Astrocyte of the hippocampus (primary cell): ENCODE measurements at regions not wholly inside any gene's neighbourhood (a gene's known extent, or its start where the extent isn't known, plus 50 kb on each side); places are given as distances from the start of the nearest gene placed in this dataset.
"Not testable (repeated sequence)": the region's sequence is repeated elsewhere in the genome, so short reads cannot be mapped to it uniquely, and the experiment has no call there.

ENCODE experiments used
- DNase-seq: peaks from one replicate; pipeline ENCODE4 v3.0.0; 2011; ENCODE audit warnings: low read depth, low spot score

GRCh38 chr6:88458662-88459061, 292.5 kb upstream of the CNR1 start:
- no peak for DNase-seq

DNA sequence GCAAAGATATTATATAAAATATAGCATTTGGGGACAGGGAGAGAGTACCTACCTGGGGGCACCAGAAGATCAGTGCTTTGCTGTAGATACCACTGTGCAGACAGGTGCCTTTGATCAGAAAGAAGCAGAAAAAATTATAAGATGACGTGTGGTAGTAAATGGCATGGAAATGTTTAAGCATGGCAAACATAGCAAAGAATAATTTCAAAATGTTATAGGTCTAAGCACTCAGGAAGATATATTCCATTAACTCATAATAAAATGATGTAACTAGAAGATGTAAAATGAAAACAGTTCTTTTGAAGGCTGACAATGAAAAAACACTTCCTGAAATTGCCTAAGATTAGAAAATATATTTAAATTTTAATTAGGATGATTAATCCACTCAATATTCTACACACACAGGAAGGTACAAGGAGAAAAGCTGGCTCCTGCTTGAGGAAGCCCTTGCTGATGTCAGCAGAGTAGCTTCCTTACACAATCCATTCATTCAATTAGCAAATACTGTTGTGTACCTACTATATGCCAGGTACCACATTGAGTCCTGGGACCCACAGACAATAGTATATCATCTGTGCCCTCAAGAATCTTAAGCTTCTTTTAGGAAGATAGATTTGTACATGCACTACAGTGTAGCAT, 290.2 kb upstream of the CNR1 start:
- no peak for DNase-seq

DNA sequence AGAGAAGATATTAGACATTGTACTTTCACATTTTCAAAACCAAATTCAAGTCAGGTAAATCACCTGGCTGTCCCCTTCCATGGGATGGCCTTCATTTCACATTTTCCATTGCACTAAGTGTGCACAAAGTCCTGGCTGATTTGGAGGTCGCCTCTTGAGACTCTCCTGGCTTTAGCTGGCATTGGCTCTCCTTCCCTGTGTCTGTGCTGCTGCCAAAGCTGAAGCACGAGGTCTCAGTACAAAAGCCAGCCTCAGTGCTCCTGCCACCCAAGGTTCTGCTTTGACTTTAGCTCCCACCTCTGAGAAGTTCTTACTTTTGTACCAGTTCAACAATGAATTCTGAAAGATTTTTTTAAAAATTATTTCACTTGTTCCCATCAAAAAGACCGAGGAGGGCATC, 289.2 kb upstream of the CNR1 start:
- DNase-seq = no peak

DNA sequence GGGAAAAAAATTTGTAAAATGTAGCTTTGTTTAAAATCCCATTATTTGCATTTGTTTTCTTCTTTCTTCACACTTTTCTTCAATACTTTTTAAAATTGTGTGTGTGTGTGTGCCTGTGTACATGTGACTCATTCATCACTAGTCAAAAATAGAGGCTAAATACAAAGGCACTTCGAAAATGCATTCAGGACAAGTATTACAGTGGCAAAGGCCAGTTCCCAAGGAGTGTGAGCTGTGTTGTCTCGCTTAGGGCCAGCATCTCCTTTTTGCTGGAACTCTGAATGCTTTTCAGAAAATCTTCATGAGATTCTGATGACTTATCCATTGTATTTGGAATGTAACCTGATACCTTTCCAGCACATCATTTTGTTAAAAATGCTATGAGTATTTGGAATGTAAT, 288.5 kb upstream of the CNR1 start:
- DNase-seq = peak; percentile 45

DNA sequence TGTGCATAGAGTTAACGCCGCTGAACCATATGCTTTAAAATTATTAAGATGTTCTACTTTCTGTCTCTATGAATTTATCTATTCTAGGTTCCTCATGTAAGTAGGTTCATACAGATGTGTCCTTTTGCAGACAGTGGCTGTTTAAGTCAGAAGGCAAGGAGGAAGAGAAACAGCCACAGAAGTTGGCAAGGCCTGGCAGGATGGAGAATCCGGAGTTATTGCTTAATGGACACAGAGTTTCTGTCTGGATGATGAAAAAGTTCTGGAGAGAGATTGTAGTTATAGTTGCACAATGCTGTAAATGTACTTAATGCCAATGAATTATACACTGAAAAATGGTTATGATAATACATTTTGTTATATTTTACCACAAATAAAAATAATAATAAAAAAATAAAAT, 283.6 kb upstream of the CNR1 start:
- DNase-seq = no peak

- no peak for DNase-seq
Measured at GRCh38 chr6:88445188-88445965, 279.2 kb upstream of the CNR1 start.

DNA sequence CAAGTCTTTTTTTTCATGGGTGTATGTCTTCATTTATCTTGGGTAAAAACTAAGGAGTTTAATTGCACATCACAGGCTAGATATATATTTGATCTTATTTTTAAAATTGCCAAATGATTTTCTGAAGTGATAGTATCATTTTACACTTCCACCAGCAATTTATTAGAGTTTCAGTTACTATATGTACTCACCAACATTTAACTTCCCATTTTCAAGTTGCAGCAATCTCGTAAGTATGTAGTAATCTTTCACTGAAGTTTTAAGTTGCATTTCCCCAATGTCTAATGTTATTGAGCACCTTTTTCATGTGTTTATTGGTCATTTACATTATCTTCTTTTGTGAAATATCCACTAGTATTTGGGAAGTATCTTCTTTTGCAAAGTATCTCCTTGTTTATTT, 277.4 kb upstream of the CNR1 start:
- DNase-seq = no peak

- no peak for DNase-seq
Measured at GRCh38 chr6:88442737-88443136, 276.6 kb upstream of the CNR1 start.

DNA sequence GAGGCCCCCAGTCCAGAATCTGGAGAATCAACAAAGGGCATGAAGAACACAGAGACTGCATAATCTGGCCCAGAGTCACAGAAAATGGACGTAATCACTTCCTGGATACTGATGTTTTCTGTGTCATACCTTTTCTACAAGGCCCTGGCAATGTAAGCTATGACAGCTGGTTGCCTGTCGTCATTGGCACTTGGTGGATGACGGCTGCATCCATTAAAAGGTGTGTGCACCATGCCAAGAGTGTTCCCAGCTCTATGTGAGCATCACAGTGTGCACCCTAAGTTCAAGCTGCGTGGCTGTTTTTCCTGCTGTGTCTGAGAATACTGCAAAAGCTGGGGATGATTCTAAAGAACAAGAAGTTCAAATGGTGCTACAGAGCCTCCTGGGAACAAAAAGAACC, 275.2 kb upstream of the CNR1 start:
- no peak for DNase-seq

DNA sequence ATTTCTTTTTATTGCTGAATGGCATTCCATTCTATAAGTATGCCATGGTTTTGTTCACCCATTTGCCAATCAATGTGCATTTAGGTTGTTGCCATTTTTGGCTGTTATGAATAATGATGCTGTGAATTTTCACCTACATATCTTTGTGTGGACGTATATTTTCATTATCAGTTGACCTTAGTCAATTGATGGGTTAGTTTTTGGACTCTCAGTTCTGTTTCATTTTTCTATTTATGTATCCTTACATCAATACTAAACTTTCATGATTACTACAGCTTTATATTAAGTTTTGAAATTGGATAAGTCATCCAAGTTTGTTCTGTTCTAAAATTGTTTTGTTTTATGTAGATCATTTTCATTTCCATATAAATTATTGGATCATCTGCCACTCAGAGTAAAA, 261.9 kb upstream of the CNR1 start:
- DNase-seq = no peak

- no peak for DNase-seq
Measured at GRCh38 chr6:88426005-88426404, 259.9 kb upstream of the CNR1 start.

GRCh38 chr6:88422831-88423230, 256.7 kb upstream of the CNR1 start:
- no peak for DNase-seq

GRCh38 chr6:88420967-88421488, 254.9 kb upstream of the CNR1 start:
- DNase-seq = not testable (repeated sequence)

DNA sequence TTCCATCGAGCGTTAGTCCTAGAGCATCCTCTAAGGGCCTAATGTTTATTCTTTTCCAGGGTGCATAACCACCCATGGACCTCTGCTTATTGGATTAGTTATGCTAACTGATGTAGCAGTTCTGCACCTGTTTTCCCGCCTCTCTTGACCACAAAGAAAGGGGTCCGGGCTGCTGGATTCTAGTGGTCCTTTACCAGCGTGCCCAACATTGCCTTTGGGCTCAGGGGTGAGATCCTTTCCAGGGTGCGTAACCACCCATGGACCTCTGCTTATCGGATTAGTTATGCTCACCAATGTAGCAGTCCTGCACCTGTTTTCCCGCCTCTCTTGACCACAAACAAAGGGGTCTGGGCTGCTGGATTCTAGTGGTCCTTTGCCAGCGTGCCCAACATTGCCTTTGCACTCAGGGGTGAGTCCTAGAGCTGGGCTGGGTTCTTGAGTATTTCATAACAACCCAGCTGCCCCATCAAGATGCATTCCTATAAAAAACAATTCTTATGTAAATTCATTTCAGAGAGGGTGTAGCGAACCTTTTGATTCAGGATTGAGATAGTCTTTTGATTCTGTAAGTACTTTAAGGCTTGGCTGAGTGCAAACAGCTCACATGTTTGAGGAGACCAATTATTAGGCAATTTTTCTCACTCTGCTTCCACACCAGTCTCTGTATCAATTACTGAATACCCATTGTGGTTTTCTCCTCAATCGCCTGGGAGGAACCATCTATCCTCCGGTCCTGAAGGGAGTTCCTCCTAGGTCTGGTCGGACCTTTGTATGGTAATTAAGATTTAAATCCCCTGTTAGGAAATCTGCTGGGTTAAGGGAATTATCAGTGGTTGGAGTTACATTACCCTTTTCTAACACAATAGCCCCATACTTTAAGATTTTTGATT, 253.0 kb upstream of the CNR1 start:
- DNase-seq = not testable (repeated sequence)

DNA sequence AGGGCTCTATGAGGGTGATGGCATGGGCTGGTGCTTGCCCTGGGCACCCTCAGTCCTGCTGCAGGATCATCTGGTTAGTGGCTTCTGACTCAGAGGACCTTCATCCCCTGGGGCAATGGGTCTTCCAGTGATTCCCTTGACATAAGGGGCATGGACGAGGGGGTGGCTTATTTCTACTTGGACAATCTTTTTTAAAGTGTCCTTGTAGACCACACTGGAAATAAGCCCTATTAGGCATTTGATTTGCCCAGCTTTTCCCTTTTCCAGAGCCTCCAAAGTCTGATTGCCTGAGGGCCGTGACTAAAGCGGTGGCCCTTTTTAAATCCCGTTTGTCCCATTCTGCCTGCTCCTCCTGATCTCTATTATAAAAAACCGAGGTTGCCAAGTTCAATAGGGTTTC, 251.2 kb upstream of the CNR1 start:
- DNase-seq = not testable (repeated sequence)

DNA sequence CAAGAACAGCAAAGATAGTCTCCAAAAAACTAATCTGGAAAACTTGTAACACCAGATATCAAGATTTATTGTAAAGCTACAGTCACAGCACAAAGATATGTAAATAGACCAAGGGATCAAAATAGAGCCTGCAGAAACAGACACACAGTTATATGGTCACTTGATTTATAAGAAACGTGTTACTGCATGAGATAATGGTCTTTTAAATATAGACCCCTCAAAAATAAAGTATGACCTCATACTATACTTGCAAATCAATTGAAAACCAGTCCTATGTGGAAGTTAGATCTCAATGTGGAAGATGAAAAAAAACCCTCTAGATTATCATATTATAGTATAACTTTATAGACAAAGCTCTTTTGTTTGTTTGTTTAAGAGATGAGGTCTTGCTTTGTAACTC, 247.3 kb upstream of the CNR1 start:
- DNase-seq = no peak

DNA sequence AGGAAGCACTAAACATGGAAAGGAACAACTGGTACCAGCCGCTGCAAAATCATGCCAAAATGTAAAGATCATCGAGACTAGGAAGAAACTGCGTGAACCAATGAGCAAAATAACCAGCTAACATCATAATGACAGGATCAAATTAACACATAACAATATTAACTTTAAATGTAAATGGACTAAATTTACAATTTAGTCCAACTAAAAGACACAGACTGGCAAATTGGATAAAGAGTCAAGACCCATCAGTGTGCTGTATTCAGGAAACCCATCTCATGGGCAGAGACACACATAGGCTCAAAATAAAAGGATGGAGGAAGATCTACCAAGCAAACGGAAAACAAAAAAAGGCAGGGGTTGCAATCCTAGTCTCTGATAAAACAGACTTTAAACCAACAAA, 242.2 kb upstream of the CNR1 start:
- DNase-seq = not testable (repeated sequence)

DNA sequence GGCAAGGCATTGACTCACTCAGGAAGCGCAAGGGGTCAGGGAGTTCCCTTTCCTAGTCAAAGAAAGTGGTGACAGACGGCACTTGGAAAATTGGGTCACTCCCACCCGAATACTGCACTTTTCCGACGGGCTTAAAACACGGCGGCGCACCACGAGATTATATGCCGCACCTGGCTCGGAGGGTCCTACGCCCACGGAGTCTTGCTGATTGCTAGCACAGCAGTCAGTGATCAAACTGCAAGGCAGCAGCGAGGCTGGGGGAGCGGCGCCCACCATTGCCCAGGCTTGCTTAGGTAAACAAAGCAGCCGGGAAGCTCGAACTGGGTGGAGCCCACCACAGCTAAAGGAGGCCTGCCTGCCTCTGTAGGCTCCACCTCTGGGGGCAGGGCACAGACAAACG, 240.5 kb upstream of the CNR1 start:
- DNase-seq = not testable (repeated sequence)

DNA sequence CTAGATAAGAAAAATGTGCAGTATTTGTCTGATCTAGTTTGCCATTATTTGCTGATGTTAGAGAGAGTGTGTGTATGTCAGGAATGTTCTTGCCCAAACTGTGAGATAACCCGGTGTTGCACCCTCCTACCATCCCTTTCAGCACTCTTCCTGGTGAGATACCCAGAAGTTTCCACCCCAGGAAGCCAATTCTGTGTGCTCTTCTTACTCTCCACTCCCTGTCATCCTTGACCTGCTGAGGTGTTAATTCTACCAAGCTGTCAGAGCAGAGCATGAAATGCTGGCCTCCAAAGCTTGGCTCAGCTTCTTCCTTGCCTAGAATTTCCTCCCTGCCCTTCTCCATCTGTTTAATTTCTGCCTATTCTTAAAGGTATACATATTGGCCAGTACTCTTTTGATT, 237.3 kb upstream of the CNR1 start:
- DNase-seq = no peak

DNA sequence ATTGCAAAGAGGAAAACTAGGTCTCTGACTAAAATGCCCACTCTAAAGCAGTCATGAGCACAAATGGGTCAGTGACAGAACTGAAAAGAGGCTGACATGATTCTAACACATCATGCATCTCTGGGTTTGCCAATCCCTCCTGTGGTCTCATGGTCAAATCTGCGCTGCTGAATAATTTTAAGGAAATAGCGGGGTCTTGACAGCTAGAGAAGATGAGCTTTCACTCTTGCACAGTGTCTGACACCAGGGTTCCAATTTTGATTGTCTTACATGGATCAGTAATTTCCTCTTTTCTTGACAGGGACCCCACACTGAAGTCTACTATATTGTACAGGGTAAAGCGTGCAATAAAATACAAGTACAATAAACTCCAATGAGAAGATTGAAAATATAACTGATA, 236.8 kb upstream of the CNR1 start:
- no peak for DNase-seq

DNA sequence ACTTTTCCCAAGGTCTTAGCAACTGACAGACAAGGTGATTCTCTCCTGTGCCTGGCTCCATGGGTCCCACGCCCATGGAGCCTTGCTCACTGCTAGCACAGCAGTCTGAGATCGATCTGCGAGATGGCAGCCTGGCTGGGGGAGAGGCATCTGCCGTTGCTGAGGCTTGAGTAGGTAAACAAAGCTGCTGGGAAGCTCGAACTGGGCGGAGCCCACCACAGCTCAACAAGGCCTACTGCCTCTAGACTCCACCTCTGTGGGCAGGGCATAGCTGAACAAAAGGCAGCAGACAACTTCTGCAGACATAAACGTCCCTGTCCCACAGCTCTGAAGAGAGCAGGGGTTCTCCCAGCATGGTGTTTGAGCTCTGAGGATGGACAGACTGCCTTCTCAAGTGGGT, 224.9 kb upstream of the CNR1 start:
- DNase-seq = not testable (repeated sequence)

DNA sequence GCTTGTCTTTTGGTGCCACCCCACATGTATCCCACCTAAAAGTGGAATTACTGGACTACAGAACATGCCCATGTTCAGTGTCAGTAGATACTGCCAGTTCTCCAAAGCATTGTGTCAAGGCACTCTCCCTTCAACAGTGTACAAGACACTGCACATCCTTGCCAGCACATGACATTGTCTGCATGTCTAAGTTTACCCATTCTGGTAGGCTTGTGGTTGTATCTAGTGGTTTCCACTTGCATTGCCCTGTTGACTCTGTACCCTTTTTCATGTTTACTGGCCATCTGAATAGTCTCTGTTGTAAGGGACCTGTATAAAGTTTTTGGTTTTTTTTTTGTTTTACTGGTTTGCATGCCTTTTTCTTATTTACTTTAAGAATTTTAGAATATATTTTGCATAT, 222.4 kb upstream of the CNR1 start:
- no peak for DNase-seq
